ENCODE measurements at regions not wholly inside any gene's neighbourhood (a gene's known extent, or its start where the extent isn't known, plus 50 kb on each side); places are given as distances from the start of the nearest gene placed in this dataset.

DNA sequence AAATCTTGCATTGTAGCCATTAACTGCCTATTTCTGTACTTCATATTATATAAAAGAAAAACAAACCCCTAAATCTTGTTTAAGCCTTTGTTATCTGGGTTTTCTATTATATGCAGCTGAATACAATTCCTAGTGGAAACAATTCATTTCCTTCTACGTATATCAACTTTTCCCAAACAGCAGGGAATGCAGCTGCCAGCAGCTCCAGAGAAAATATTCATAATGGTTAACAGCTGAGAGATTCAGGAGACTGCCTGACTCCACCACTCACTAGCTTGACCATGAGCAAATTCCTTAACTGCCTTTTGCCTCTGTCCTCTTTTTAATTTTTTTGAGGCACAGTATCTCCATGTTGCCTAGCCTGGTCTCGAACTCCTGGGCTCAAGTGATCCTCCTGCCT, 146.2 kb downstream of the SPATA18 start:
- H3K9me3 ChIP-seq (ENCODE audit: control insufficient read depth in 1 of 2, insufficient read depth in 1 of 2, low read depth in 1 of 2, low read length in 2 of 2): no peaks in the 10 kb centered on the region
- ChIA-PET CTCF (no interaction called here), POLR2A (no interaction called here), RAD21 (ENCODE audit: low non-redundant PET in 1 of 2, low total read pairs in 2 of 2, uncharacterized antibody in 2 of 2, unreplicated experiment in 2 of 2) (no interaction called here)
- no peaks in the 10 kb centered on the region for H3K79me2 ChIP-seq (ENCODE audit: insufficient read depth, low read length)
- no peak overlapping the region for H2AFZ ChIP-seq (ENCODE audit: low read depth, low read length, poor library complexity, severe bottlenecking)
- H3K27ac ChIP-seq (ENCODE audit: low read depth, low read length): no peak overlapping the region
- no peak overlapping the region for H3K4me2 ChIP-seq (ENCODE audit: low read length)
- H3K27me3 ChIP-seq (ENCODE audit: insufficient read depth, low read length): 0 out of 2 replicates have a peak, but pooled peaks cover 10% of the 10 kb centered on the region
- no peak overlapping the region for H3K4me3 ChIP-seq (replicated peaks in 1 of 2; ENCODE audit: low read depth in 1 of 2, low read length in 2 of 2)
- no peaks in the 10 kb centered on the region for H3K4me1 ChIP-seq (ENCODE audit: control insufficient read depth in 1 of 2, insufficient read depth in 2 of 2, low read length in 2 of 2)
- no TSS peak for BruUV-seq (replicated peaks)
- no peak for TF ChIP-seq POLR2A (IDR thresholded peaks at IDR 0.05; ENCODE audit: borderline replicate concordance, extremely low read depth, insufficient read depth, insufficient read length)
- intact Hi-C loops (cut with micrococcal nuclease): no loop called here
- H3K9me2 ChIP-seq (ENCODE audit: insufficient read depth): no peaks in the 10 kb centered on the region
- ATAC-seq: no peak
- DNase-seq (ENCODE audit: low read depth, low spot score): no peak
- no peaks in the 10 kb centered on the region for H4K20me1 ChIP-seq (ENCODE audit: insufficient read depth)
- no peak overlapping the region for H3K9ac ChIP-seq (ENCODE audit: low read length)
- H3K36me3 ChIP-seq (ENCODE audit: control insufficient read depth in 1 of 2, insufficient read depth in 2 of 2, low read length in 2 of 2): no peaks in the 10 kb centered on the region

DNA sequence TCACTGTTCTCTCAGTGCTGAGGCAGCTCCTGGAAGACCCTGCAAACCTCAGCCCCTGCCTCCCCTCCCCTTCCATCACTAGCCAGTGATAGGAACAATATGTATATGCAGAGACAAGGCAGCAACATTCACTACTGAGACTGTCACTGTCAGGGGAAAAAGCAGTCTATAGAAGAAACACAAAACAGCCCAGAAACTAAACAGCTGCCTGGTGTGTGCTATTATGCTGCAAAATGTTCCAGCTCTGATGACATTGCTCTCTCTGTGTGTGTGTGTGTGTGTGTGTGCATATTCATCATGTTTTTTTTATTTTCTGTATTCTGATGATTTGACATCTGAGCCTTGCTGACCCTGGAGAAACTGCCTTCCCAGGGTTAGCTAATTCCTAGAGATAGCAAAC, 147.2 kb downstream of the SPATA18 start:
- POLR2A ChIA-PET: no interaction called here
- TF ChIP-seq SIN3A (IDR thresholded peaks at IDR 0.05; ENCODE audit: low read depth): no peak
- no peak for TF ChIP-seq SRF (IDR thresholded peaks at IDR 0.05; ENCODE audit: low read depth)
- no peak for TF ChIP-seq EZH2phosphoT487 (IDR thresholded peaks at IDR 0.05; ENCODE audit: borderline replicate concordance)
- TF ChIP-seq EZH2 (IDR thresholded peaks at IDR 0.05): no peak
- no peak for TF ChIP-seq JUND (IDR thresholded peaks at IDR 0.05)
- Histone ChIP-seq H3K27ac (ENCODE audit: low read depth, low read length) (no peak overlapping the region), H3K4me1 (ENCODE audit: control insufficient read depth in 1 of 2, insufficient read depth in 2 of 2, low read length in 2 of 2) (no peaks in the 10 kb centered on the region), H3K9me3 (ENCODE audit: control insufficient read depth in 1 of 2, insufficient read depth in 1 of 2, low read depth in 1 of 2, low read length in 2 of 2) (no peaks in the 10 kb centered on the region), H2AFZ (ENCODE audit: low read depth, low read length, poor library complexity, severe bottlenecking) (no peak overlapping the region), H3K36me3 (ENCODE audit: control insufficient read depth in 1 of 2, insufficient read depth in 2 of 2, low read length in 2 of 2) (no peaks in the 10 kb centered on the region), H3K9ac (ENCODE audit: low read length) (no peak overlapping the region), H3K4me2 (ENCODE audit: low read length) (no peak overlapping the region), H3K4me3 (replicated peaks in 1 of 2; ENCODE audit: low read depth in 1 of 2, low read length in 2 of 2) (no peak overlapping the region), H4K20me1 (ENCODE audit: insufficient read depth) (no peaks in the 10 kb centered on the region), H3K79me2 (ENCODE audit: insufficient read depth, low read length) (no peaks in the 10 kb centered on the region), H3K9me2 (ENCODE audit: insufficient read depth) (no peaks in the 10 kb centered on the region), H3K27me3 (ENCODE audit: insufficient read depth, low read length) (0 out of 2 replicates have a peak, but pooled peaks cover 7% of the 10 kb centered on the region)
- DNase-seq (ENCODE audit: low read depth, low spot score) (no peak), ATAC-seq (no peak)
- CTCF ChIA-PET: no interaction called here
- intact Hi-C loops (cut with micrococcal nuclease): no loop called here
- RAD21 ChIA-PET (ENCODE audit: low non-redundant PET in 1 of 2, low total read pairs in 2 of 2, uncharacterized antibody in 2 of 2, unreplicated experiment in 2 of 2): no interaction called here
- no TSS peak for BruUV-seq (replicated peaks)
